GM19099 (cell line): ENCODE measurements at regions not wholly inside any gene's neighbourhood (a gene's known extent, or its start where the extent isn't known, plus 50 kb on each side); places are given as distances from the start of the nearest gene placed in this dataset.

Experiments used
- POLR2A ChIP-seq: IDR thresholded peaks from 3 replicates; pipeline ENCODE4 v1.6.1; 2011; ENCODE audit warnings: low read depth; ENCODE audit not compliant: insufficient read length; ENCODE audit errors: extremely low read depth

DNA sequence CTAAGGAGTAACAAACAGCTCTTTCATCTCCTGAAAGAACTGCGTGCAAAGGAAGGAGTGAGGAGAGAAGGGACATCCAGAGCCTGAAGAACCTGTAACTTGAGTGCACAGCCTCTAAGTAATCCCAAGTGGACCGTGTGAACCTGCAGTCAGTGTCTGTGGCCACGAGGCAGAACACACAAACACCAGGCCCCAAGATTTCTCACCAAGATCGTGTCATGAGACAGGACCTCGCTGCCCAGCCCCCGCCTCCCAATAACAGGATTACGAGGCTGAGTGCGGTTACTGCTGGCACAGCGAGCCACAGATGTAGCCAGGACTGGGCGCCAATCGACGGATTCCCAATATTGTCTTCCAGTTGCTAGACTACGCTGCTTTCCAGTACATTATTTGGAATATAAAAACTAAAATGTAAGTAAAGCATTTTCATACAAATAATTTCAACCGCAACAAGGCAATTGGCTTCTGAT lies 101.3 kb upstream of the SLC25A33 start:
- no peak for TF ChIP-seq POLR2A

DNA sequence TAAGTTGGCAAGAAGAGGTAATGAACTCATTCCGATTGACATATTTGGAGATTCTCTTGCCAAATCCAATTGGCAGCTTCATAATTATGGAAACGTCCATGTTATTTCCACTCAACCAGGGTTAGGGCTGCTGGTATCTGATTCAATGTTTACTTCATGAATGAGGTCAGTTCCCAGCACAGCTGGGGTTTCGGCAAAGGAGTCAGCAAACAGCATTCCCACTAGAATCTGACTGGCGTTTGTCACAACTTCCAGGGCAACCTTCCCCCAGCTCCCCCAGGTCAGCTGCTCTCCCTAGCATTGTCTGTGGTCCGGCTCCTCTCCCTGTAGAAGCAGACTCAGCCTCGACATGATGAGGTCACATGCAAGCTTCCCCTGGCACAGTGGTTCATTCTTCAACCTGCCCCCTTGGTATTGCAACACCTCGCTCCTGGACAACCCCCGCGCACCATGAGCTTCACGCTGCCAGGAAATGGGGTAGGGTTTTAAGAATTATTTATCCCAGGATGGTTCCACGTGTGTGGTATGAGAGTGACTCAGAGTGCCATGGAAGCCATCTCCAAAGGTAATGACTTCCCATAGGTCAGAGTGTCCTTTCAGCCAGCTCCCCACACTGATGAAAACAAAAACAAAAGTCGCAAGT lies 100.7 kb upstream of the SLC25A33 start:
- no peak for TF ChIP-seq POLR2A

DNA sequence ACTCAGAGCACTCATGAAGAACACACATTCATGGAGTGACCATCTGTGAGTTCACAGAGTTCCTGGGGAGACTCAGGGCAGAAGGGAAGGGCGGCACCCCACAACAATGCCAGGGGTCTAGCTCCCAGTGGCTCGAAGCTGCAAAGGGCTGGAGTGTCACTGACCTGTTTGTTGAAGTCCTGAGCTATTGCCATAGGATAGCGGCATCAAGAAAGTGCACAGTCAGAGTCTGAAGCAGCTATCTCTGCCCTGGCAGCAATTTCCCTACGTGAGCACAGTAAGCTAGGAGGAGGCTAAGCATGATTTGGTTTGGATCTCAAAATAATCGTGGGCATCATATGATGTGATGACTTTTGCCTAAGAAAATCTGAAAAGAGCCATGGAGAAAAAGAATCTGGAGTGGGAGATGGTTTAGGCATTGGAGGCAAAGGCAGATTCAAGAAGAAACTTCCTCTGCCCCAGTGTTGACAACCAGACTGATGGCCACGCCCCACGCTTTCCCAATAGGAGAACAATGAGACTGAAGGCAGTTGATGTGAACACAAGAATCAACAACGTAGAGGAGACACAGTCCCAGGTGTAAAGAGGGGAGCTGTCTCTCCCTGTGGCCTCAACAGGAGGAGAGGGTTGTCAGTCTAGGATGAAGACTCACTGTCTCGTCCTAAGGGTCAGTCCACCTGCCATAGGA lies 100.0 kb upstream of the SLC25A33 start:
- no peak for TF ChIP-seq POLR2A

DNA sequence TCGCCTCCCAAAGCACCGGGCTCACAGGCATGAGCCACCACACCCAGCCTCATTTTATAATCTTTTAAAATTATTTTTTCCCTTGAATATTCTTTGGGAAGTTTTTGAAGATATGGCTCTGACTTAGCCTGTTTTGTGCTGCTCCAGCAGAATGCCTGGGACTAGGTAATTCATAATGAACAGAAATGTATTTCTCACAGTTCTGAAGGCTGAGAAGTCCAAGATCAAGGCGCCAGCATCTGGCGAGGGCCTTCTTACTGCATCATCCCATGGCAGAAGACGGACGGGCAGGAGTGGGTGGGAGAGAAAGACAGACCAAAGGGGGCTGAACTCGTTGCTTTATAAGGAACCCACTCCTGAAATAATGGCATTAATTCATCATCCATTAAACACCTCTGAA lies 99.0 kb upstream of the SLC25A33 start:
- TF ChIP-seq POLR2A, result no peak

DNA sequence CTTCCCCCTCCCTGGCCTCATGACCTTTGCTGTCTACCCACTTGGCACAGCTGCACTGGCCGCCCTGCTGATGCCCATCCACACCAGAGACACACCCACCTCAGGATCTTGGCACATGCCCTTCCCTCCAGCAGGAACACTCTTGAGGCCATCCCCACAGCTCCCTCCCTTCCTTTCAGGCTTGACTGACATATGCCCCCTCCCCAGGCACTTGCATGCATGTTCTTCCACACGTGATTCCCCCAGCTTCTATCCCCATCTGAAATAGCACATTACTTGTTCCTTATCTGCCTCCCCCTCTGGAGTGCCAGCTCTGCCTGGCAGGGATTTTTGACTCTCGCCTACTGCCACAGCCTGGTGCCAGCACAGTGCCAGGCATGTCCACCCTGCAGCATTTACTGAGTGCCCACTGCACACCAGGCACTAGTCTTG lies 98.5 kb upstream of the SLC25A33 start:
- no peak for TF ChIP-seq POLR2A

DNA sequence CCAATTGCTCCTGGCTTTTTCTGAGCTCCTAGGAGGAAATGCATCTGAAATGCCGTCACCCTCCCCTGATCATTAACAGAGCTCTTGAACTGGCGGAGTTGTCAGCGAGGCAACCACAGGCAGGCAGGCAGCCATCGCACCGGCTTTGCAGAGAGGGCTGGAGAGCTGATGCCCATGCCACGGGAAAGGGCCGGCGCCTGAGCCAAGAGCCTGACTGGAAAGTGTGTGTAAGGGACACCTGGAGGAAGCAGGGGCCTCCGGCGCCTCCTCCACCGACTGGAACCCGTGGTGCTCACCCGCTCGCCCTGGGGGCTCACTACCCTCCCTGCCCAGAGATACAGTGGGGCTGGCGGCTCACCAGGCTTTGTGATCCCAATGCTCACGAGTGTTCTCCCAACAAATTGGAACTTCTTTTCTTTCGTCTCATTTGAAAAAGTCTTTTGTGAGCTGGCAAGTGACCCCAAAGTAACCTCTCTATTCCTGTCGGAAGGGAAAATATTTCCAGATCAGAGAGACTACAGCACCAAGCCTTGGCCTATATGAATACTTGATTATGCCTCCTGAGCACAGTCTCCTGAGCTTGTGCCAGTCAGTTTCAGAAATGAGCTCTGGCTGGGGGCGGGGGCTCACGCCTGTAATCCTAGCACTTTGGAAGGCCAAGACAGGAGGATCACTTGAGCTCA lies 97.7 kb upstream of the SLC25A33 start:
- no peak for TF ChIP-seq POLR2A

DNA sequence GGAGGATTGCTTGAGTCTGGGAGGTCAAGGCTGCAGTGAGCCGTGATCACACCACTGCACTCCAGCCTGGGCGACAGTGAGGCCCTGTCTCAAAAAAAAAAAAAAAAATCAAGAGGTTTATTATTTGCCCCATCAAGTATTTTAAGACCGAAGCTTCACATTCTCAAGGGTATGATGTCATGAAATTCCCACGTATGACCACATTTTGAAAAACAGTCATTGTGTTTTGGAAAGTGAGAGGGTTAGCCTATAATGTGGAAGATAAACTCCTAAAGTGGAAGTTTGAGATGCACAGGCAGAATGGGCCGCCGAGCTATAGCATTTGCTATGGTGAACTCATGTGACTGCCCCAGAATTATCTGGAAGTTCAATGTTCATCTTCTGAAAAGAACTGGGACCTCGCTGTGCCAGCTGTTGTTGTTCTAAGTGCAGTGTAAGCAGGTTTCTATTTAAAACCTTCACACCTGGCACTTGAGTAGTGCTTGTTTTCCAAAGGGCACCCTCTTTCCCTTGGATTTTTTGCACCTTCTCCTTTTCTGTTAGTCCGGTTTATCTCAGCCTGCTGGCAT lies 96.9 kb upstream of the SLC25A33 start:
- no peak for TF ChIP-seq POLR2A

DNA sequence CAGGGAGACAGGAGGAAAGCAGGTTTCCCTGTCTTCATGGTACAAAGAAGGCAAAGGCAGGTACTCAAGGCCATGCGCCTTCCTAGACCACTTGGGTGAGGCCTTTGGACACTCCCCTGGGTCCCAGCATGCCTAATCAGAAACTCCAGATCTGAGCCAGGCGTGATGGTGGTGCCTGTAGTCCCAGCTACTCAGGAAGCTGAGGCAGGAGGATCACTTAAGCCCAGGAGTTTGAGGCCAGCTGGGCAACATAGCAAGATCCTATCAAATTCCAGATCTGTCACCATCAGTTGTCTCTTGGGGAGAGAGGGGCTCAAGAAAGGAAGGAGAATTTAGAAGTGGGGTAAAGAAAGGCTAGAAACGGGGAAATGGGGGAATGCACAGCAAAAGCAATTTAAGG lies 96.3 kb upstream of the SLC25A33 start:
- no peak for TF ChIP-seq POLR2A

DNA sequence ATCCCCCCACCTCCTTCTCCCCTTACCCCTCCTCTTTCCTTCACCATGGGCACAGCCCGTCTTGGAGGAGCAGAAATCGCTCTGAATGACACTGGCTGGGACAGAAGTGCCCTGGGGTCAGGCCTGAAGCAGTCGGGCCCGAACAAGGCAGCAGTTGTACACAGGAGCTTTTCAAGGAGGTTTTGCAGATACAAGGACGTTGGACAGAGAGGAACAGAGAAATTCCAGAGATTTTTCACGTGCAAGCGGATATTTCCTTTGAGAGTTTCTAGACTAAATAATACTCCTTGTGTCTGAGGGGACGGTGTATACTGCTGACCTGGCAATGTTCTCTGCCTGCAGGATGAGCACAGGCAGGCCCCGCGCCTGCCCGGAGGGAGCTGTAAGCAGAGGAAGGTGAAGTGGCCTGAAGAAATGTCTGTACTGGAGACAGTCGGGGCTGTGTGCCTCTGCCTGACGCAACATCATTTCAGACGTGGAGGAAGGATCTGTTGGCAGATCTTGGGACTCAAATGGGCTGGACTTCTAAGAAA lies 95.3 kb upstream of the SLC25A33 start:
- no peak for TF ChIP-seq POLR2A

DNA sequence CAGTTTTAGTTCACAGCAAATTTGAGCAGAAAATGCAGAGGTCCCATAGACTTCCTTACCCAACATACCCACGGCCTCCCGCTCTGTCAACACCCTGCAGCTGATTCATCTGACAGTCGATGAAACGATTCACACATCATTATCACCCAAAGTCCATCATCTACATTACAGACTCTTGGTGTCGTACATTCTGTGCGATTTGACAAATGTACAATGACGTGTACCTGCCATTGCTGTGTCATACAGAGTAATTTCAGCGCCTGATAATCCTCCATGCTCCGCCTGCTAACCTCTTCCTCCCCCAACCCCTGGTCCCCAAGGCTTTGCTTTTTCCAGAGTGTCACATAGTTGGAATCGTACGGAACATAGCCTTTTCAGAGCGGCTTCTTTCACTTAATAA lies 94.7 kb upstream of the SLC25A33 start:
- TF ChIP-seq POLR2A, result no peak

DNA sequence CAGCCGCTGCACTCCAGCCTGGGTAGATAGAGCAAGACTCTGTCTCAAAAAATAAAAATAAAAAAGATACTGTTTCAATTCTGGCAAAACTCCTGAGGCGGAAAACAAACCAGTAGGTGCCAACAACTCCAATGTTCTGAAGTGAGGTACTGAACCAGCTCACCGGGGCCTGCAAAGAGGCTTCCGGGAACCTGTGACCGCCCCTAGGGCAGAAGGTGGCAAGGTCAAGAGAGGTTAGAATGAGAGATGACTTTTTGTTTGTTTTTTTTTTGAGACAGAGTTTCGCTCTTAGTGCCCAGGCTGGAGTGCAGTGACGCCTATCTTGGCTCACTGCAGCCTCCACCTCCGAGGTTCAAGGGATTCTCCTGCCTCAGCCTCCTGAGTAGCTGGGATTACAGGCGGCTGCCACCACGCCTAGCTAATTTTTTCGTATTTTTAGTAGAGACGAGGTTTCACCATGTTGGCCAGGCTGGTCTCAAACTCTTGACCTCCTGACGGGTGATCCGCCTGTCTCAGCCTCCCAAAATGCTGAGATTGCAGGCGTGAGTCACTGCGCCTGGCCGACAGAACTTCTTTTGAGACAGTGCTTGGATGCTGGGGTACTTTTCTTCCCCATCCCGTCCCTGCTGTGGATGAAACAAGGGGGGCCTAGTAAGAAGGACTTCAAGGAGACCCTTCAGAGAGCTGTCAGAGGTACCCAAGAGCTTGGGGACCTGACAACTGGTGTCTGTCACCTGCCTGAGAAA lies 91.9 kb upstream of the SLC25A33 start:
- TF ChIP-seq POLR2A, result no peak

DNA sequence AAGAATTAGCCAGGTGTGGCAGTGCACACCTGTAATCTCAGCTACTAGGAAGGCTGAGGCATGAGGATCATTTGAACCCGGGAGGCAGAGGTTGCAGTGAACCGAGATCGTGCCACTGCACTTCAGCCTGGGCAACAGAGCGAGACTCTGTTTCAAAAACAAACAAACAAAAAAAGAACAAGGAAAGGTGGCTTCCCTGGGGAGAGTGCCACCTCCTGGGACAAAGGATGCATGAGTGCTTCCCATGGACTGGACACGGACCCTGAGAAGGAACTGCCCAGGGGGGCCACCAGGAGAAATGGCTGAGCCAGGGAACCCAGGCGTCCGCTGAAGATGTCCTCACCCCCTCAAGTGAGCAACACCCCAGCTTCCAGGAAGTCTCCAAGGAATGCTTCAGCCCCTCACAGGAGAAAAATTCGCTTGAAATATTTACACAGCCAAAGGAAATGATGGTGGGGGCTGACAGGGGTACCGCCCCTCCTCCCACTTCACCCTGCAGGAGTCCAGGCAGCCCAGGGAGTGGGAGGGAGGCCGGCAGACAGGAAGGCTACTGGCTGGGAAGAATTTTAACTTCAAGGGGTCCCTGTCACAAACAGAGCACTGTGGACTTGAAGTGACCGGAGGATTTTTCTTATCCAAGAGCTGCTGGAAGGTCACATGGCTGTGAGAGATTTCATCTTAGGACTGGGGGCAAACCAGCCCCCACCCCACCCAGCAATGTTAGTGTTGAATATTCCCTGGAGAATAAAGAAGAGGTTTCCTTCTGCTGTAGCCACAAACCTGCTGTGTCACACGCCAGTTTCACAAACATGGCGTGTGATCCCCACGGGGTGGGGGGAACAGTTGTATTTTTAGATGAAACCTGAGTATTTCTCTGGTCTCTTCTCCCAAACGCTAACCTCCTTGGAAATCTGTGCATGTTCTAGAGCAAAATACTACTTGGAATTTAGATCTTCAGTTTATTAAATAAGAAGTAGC lies 90.8 kb upstream of the SLC25A33 start:
- no peak for TF ChIP-seq POLR2A

DNA sequence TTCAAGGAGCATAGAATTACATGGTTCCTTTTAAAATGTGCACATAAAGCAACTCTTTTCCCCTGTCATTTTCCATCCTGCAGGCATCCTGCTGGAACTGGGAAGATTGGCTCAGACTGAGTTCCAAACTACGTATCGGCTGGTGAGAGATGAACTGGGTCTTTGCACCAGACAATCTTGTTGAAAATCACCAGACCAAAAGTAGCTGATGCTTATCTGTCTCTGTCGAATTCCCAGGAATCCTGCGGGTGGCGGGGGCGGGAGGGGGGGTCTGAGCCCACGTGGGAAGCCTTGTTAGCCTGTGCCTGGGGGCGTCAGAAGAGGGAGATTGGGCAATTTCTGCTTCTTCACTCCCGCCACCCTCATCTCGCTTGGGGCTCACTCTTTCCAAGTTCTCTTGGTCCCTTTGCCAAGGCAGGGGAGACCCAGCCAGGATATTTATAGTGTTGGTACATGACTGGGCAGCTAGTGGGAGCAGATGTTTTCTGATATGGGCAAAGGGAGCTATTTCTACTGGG lies 90.1 kb upstream of the SLC25A33 start:
- no peak for TF ChIP-seq POLR2A
